OCI-LY3 (cell line): ENCODE measurements at regions not wholly inside any gene's neighbourhood (a gene's known extent, or its start where the extent isn't known, plus 50 kb on each side); places are given as distances from the start of the nearest gene placed in this dataset.

Experiments
- CTCF ChIP-seq: fragments of 200-600, 300-600 bp; sonication (generic); IDR thresholded peaks from 2 replicates; pipeline ENCODE4 v1.5.1; 2014; ENCODE audit warnings: antibody characterized with exemption, low read length, low read depth
- EZH2phosphoT487 ChIP-seq: fragments of 200-600 bp; shearing (Covaris generic); IDR thresholded peaks from 2 replicates; pipeline ENCODE4 v1.6.1; 2018; ENCODE audit warnings: antibody characterized with exemption, mixed run types, low read depth

GRCh38 chr2:199556527-199557285 lies 99.0 kb upstream of the SATB2 start:
- no peak for TF ChIP-seq CTCF
- no peak for TF ChIP-seq EZH2phosphoT487
